GM18873 (cell line): ENCODE measurements at regions not wholly inside any gene's neighbourhood (a gene's known extent, or its start where the extent isn't known, plus 50 kb on each side); places are given as distances from the start of the nearest gene placed in this dataset.

ENCODE experiments used
- ATAC-seq: cut with Tn5 transposase; IDR thresholded peaks from one replicate; pipeline ENCODE4 v1.9.1; 2021; ENCODE audit warnings: mild to moderate bottlenecking, moderate library complexity, moderate number of reproducible peaks; ENCODE audit not compliant: unreplicated experiment, low FRiP score

DNA sequence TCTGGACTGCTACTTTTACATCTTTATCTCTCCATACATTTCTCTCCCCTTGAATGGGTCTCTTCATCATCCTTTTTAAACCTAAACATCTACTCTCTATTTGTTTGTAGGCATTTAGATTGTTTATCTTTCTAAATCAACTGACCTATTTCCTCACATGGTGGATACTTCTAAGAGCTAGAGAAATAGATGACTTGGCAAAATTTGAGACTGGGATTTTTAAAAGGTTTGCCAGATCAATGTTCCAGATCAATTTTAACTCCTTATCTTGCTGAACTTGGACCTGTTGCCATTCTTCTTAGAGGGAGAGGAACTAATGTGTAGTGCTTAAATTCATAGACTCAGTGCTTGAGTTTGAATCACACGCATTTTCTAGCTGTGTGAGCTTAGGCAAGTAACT lies 144.2 kb upstream of the STEAP4 start:
- no peak for ATAC-seq

DNA sequence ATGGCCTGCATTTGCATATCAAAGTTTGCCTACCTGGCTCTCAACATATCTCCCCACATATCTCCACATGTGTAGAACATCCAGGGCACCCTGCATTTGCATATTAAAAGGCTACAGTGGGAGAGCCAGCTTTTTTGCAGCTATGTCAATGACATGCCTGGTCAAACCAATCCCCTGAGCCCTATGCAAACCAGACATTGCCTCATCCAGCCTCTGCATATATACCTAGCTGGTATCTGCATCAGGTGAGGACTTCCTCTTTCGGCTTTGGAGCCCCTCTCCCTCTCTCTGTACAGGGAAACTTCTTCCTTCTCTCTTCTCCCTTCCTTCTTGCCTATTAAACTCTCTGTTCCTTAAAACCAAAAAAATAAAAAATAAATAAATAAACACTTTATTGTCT lies 142.7 kb upstream of the STEAP4 start:
- ATAC-seq = no peak

DNA sequence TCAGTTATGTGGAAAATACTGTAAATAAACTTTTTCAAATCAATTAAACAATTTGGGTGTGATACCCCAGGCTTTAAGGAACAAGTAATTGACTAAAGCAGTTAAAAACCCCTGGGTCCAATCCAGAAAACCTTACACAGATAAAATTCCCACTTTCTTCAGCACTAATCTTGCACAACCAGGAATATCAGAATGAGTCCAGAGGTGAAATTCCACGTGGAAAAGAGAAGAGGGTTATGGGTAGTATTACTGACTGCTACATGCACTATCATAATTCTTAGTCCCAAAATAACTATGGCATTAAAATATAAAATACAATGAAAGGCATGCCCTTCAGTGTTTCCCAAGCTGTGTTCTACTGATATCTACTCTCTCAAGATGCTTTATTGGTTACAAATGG lies 135.7 kb upstream of the STEAP4 start:
- ATAC-seq = no peak

DNA sequence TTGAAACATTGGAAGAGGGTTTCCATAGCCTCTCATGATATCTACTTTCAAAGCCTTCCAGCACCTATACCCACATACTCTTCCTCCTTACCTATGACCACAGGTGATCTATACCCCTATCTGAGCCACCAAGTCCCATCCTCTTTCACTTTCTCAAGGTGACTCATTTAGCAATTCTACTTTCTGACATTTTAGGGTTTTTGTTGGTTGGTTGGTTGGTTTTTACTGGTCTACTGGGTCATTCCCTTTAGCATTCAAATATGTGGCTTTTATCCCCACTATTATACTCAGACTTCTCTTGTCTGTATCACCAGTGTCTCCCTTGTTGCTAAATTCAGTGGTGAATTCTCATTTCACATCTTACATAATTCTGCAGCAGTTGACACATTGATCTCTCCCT lies 130.4 kb upstream of the STEAP4 start:
- ATAC-seq = no peak

DNA sequence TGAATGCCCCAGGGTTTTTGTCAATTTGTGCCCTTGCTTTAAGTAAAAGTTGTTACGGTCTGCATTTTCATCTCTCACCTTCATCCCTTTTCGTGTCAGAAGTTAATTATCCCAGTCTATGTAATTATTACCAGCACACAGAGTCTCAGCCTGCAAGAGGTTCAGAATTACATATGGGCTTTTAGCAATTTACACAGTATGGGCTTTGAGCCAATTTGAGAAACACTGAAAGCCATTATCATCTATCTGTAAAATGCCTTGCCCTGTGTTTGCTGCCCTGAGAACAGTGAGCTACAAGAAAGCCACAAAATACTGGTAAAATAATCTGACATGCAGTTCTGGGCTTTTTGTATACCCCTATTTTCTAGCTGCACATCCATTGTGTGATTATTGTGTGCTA lies 125.6 kb upstream of the STEAP4 start:
- no peak for ATAC-seq

DNA sequence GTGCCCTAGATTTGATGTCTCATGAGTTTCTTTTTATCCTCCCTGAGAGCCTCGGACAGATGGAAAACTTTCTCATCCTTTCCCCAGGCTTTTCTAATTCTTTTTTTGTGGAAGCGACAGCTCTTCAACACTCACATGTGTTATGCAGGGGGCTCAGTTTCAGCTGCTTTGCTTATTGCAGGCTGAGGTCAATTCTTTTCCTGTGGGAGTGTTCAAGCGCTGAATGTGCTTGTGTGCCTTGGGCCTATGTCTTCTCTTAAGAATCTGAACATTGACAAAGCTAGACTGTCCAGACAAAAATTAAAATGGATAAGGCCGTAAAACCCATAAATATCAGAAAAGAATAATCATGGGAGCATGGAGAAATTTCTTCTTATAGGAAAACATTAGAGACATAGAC lies 125.2 kb upstream of the STEAP4 start:
- ATAC-seq = no peak

DNA sequence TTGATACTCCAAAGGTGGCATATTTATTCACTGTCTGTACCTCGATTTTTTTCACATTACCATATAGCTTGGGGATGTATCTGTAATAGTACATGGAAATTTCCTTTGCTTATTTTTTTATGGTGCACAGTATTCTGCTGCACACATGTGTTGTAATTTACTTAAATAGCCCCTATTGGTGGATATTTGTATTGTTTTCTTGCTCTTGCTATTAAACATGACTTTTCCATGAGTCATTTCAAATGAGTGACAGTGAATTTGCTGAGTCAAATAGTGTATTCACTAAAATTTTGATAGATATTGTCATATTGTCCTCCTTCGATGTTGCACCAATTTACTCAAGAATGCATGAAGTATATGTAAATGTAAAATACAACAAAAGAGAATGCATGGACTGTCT lies 122.7 kb upstream of the STEAP4 start:
- no peak for ATAC-seq

DNA sequence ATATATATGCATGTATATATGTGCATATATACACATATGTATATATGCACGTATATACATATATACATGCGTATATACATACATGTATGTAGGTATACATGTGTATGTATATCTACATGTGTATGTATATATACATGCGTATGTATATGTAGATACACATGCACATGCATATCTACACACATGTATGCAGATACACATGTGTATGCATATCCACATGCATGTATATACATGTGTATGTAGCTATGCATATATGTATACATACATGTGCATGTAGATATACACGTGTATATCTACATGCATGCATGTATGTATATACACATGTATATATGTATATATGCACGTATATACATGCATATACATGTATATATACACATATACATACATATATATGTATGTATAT lies 95.8 kb upstream of the STEAP4 start:
- ATAC-seq = no peak

DNA sequence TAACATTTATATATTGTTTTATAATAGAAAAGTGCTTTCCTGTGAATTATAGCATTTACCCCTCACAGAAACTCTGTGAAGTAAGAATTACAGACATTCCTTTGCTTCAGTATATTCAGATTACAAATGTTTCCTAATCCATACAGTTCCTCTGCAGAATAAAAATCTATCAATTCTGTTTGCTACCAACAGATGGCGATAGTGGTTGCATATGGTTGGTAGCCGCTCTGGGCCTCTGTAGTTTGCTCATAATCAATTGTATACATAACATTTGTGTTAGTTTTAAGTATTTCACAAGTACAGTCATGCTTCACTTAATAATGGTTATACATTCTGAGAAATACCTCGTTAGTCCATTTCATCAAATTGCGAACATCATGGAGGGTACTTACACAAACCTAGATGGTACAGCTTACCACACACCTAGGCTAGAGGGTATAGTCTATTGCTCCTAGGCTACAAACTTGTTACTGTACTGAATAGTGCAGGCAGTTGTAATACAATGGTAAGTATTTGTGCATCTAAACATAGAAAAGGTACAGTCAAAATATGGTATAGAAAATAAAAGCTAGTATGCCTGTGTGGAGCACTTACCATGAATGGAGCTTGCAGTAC lies 94.4 kb upstream of the STEAP4 start:
- no peak for ATAC-seq

DNA sequence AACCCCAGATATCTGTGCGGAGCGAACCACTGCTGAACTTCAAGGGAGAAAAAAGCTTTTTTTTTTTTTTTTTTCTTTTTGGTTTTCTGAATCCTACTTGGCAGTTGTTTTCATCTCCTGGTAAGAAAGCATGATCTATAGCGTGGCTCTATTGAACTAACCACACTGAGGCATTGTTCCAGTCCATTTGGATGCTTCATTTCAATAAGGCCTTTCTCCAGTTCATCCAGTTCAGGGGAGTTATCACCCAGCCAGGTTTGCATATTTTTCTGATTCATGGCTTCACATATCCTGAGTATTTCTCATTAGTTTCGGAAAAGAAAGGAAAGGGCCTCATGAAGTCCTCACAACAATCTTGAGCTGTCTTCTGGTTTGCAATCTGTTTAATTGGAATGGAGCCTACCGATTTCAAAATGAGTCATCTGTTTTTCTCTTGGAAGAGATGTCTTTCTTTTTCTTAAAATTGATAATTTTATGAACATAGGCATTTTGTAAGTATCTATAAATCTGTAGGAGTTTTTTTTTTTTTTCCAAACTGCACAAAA lies 93.1 kb upstream of the STEAP4 start:
- ATAC-seq = no peak

DNA sequence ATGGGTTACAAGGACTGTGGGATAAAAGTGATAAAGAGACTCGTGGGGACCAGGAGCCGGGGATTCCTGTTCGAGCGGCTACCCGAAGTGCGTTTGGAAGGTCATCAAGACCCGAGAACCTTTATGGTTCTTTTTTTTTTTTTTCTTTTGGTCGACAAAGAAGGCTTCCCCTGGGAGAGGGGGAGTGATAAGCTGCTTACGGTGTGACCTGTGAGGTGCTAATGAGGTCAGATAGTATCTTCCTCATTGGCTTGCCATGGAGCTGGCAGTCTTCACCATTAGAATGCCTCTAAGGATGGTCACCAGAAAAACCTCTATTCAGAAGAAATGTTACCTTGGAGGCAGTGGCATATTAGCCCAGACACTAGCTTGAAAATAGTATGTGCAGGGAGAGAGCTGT lies 92.3 kb upstream of the STEAP4 start:
- ATAC-seq = no peak

DNA sequence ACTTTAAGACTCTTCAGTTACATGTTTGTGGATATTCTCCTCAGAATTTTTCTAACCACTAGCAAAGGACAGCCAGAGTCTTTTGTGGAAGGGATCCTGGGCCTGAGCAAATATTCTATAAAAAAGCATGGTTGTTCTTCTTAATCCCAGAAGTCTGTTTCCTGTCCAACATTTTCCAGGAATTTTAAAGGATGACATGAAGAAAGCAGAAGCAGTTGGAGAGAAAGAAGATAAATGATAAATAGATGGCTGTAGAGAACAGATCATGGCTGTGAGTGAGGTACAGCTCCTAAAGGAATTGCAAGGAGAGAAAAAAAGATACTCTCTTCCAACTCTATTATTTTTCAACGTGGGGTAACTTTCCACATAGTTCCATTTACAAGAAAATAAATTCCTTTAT lies 91.8 kb upstream of the STEAP4 start:
- no peak for ATAC-seq

DNA sequence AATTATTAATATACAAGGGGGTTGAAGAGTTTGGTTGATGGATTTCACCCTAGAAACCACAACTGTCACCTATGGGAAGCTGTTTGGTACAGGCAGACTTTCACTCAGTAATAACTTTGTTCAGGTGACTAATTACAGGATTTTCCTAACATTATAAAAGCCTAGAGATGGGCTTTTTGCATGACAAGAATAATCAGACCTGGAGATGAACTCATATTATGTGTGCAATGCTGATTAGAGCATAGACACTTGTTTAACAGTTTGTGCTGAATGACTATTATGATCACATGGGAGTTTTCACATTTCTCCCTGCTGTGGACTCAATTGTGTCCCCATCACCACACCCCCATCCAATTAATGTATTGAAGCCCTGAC lies 90.2 kb upstream of the STEAP4 start:
- peak; percentile 32 for ATAC-seq

DNA sequence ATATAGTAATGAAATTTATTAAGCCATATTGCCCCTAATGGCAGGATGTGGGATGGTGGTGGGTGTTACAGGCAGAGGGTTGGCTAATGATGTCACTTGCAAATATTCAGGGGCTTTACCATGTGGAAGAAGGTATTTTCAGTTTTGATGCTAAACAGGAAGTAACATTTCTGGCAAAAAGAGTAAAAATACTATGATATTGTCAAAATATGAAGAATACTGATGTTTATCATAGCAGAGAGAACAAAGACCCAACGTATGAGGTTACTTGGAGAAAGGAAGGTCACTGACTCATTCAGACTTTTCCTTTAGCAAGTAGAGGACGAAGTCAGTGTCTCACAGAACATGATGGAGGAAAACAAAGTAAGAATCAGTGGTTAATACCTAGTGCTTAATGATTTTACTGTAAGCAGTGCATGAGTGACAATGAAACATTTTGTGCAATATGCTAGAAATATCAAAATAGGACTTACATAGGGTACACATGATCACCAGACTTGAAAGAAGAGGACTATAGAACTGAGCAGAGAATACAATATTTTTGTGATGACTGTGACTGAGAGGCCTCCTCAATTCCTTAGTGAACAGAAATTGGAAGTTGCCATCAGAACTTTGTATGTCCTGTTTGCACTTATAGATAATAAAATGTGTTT lies 89.7 kb upstream of the STEAP4 start:
- peak; percentile 75 for ATAC-seq

DNA sequence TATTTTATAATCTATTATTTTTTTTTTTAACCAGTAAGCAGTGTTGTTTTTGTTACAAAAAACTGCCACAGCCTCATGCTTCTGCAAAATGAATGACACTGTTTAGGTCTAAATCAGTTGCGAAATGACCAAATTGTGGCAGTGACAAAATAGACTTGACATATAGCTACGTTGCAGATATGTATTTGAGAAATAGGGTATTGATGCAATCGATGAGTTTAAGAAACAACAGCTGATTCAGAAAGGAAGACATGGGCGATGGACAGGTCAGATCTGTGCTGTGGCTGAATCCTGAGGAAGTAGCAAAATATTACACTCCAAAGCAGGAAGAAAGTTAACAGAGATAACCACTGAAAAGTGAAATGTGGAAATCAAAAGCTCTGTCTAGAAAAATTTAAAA lies 89.0 kb upstream of the STEAP4 start:
- no peak for ATAC-seq

DNA sequence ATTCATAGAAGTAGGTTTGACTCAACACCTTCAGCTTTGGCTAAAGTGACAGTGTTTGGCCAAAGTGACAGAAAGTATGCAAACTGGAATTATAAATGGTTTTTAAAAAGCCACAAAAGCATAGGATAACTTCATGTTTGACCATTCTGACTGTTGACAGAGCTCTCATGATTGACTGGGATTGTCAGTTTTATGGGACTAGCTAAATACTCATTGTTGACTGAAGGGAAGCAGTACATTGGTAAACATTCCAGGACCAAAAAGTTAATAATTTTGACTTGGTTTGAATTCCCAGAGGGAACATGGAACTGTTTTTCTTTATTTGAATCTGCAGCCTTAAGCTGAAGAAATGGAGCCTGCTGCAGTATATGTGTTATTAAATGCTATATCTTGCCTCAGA lies 84.6 kb upstream of the STEAP4 start:
- no peak for ATAC-seq

DNA sequence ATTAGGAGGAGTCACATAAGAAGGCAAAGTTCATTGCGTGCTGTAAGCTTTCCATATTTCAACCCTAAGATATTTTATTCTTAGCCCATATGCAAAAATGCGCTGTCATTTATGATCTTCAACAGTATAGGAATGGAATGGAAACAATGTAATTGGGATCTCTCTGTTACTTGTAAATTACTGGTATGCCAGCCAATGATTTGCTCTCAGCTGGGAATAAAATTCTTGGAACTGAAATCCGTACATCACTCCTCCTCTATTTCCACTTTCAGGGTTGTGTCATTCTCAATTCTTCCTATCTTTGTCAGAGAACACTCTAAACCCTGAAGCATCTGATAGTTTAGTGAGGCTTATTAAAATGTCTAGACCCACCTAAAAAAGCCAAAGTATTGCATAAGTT lies 80.7 kb upstream of the STEAP4 start:
- ATAC-seq = no peak

DNA sequence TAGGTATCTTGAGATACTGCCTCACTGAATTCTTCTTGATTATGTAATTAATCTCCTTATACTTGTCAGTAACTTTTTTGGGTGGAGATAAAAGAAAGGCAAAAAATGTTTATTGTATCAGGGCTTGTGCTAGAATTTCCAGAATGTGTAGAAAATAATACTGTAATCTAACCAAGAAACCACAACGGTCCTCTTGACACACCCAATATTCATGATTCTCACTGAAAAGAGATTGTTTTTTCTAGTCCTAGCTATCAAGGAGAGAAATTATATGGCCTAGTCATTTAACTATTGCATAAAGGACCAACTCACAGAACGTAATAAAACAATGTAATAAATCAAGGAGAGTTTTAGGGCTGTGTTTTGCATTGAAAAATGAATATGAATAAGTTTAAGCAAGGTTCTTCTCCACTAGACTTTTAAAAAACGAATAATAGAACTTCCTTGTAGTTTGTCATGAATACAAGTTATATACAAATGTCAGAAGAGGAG lies 80.0 kb upstream of the STEAP4 start:
- no peak for ATAC-seq

DNA sequence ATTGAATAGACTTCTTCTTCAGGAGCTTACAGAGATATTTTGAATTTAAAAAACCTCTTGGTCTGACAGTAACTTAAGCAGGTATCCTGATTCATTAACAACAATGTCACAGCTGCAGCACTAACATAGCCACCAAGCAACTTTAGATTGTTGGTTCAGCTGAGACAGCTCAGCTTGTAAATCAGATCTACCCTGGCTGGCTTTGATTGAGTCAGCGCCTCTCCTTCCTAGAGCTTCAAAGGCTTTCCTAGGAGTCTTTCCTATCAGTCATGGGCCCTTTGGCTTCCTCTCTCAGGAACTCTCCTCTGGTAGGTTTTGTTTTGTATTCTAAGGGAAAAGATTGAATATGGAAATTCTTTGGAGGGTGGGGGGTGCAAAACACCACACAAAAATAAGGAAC lies 70.7 kb upstream of the STEAP4 start:
- ATAC-seq = no peak

DNA sequence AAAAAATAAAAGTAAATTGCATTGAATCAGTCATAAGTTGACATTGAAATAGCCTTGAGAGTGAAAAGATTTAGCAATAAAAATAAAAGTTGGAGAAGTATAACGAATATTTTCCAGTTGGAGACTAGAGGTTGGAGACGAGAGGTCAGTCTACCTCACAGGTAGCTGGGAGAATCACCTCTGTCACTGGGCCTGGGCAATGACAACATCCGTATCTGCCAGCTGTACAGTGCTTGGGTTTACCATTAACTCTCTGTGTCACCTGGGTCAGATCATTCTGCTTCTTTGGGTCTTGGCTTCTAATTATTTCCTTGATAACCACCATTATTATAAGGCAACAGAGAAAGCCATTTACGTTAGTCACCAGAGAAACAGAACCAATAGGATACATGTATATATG lies 62.0 kb upstream of the STEAP4 start:
- no peak for ATAC-seq

DNA sequence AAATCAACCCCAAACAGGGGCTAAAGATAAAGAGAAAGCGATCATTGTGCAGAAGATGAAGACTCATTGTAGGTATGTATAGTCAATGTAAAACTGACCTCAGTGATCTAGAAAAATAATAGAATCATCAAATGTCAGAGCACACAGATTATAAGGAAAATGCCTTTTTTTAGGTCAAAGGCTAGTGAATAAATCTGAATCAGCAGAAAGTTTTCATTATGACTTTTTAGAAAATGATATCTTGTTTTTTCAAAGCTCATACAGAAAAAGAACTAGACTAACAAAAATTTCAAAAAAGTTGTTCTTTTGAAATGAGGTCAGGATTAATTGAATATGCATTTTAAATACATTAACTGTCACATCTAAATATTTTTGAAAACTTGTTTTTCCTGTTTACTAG lies 60.2 kb upstream of the STEAP4 start:
- no peak for ATAC-seq

DNA sequence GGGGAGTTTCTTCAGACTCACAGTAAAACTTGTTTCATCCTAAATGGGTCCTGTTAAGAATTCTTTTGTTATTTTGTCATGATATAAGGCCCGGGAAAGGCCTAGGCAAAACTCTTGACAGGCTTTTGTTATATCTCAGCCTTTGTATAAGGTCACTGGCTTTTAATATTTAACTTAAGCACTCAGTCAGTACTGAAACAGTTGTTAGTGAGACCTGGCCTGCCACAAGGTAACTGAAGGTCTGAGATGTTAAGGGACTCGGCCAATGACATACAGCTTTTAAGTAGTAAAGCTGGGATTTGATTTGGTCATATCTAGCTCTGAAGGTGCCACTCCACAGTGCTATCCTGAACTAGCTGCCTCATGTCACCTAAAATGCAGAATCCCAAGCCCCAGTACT lies 57.2 kb upstream of the STEAP4 start:
- no peak for ATAC-seq
